ENCODE measurements at regions not wholly inside any gene's neighbourhood (a gene's known extent, or its start where the extent isn't known, plus 50 kb on each side); places are given as distances from the start of the nearest gene placed in this dataset.

- DNase-seq (ENCODE audit: low spot score): no peak
- Mint-ChIP-seq H3K27me3 (ENCODE audit: insufficient read depth, low read depth, poor library complexity) (no peaks in the 10 kb centered on the region), H3K9me3 (peaks cover 5% of the 10 kb centered on the region), H3K4me1 (no peaks in the 10 kb centered on the region), H3K4me3 (no peak overlapping the region), H3K36me3 (ENCODE audit: low read depth) (0 out of 3 replicates have a peak, but pooled peaks cover 6% of the 10 kb centered on the region), H3K27ac (no peak overlapping the region)
- H3K4me3 ChIP-seq: no peak overlapping the region
- H3K4me2 ChIP-seq: no peak overlapping the region
- no peak for ATAC-seq
- TF ChIP-seq JUNB (IDR thresholded peaks at IDR 0.05; ENCODE audit: unreplicated experiment) (no peak), ETS1 (IDR thresholded peaks at IDR 0.05) (no peak), STAT1 (IDR thresholded peaks at IDR 0.05; ENCODE audit: unreplicated experiment) (no peak), CREB1 (CRISPR knock-in tag; IDR thresholded peaks at IDR 0.05; ENCODE audit: low read depth) (no peak)
- no peak overlapping the region for H3K27ac ChIP-seq (ENCODE audit: low read depth)
- no peaks in the 10 kb centered on the region for H3K4me1 ChIP-seq (ENCODE audit: insufficient read depth)
- no peaks in the 10 kb centered on the region for H4K20me1 ChIP-seq (replicated peaks; ENCODE audit: insufficient read depth)
- H3F3A ChIP-seq (replicated peaks; ENCODE audit: low read depth): no peaks in the 10 kb centered on the region
- no peaks in the 10 kb centered on the region for H3K9me2 ChIP-seq (ENCODE audit: insufficient read depth)
- no peaks in the 10 kb centered on the region for H3K27me3 ChIP-seq (ENCODE audit: insufficient read depth)
- H3K79me2 ChIP-seq (replicated peaks; ENCODE audit: insufficient read depth): no peaks in the 10 kb centered on the region
- no peaks in the 10 kb centered on the region for H3K36me3 ChIP-seq (ENCODE audit: insufficient read depth)
- H2AFZ ChIP-seq: no peak overlapping the region
Measured at GRCh38 chr4:30262379-30262778, 457.8 kb upstream of the PCDH7 start.

- no peaks in the 10 kb centered on the region for H3K4me1 ChIP-seq (ENCODE audit: insufficient read depth)
- no peak overlapping the region for H3K27ac Mint-ChIP-seq
- no peak overlapping the region for H3K4me2 ChIP-seq
- ATAC-seq (no peak), DNase-seq (ENCODE audit: low spot score) (no peak)
- no peaks in the 10 kb centered on the region for H3K9me2 ChIP-seq (ENCODE audit: insufficient read depth)
- no peaks in the 10 kb centered on the region for H3K79me2 ChIP-seq (replicated peaks; ENCODE audit: insufficient read depth)
- no peaks in the 10 kb centered on the region for H3K27me3 ChIP-seq (ENCODE audit: insufficient read depth)
- no peak overlapping the region for H3K27ac ChIP-seq (ENCODE audit: low read depth)
- H3K36me3 Mint-ChIP-seq (ENCODE audit: low read depth): 0 out of 3 replicates have a peak, but pooled peaks cover 6% of the 10 kb centered on the region
- H2AFZ ChIP-seq: no peak overlapping the region
- H3K4me3 Mint-ChIP-seq: no peak overlapping the region
- H3K27me3 Mint-ChIP-seq (ENCODE audit: insufficient read depth, low read depth, poor library complexity): no peaks in the 10 kb centered on the region
- H3F3A ChIP-seq (replicated peaks; ENCODE audit: low read depth): no peaks in the 10 kb centered on the region
- H3K36me3 ChIP-seq (ENCODE audit: insufficient read depth): no peaks in the 10 kb centered on the region
- H3K4me1 Mint-ChIP-seq: no peaks in the 10 kb centered on the region
- no peaks in the 10 kb centered on the region for H4K20me1 ChIP-seq (replicated peaks; ENCODE audit: insufficient read depth)
- H3K9me3 Mint-ChIP-seq: peaks cover 5% of the 10 kb centered on the region
- no peak overlapping the region for H3K4me3 ChIP-seq
- no peak for TF ChIP-seq EZH2phosphoT487 (IDR thresholded peaks at IDR 0.05; ENCODE audit: unreplicated experiment)
Measured at GRCh38 chr4:30264465-30264864, 455.7 kb upstream of the PCDH7 start.

- Mint-ChIP-seq H3K36me3 (ENCODE audit: low read depth) (0 out of 3 replicates have a peak, but pooled peaks cover 6% of the 10 kb centered on the region), H3K4me3 (no peak overlapping the region), H3K9me3 (peaks cover 5% of the 10 kb centered on the region), H3K4me1 (no peaks in the 10 kb centered on the region), H3K27me3 (ENCODE audit: insufficient read depth, low read depth, poor library complexity) (no peaks in the 10 kb centered on the region), H3K27ac (no peak overlapping the region)
- H3K4me1 ChIP-seq (ENCODE audit: insufficient read depth): no peaks in the 10 kb centered on the region
- H3F3A ChIP-seq (replicated peaks; ENCODE audit: low read depth): no peaks in the 10 kb centered on the region
- no peaks in the 10 kb centered on the region for H3K27me3 ChIP-seq (ENCODE audit: insufficient read depth)
- H3K79me2 ChIP-seq (replicated peaks; ENCODE audit: insufficient read depth): no peaks in the 10 kb centered on the region
- no peak overlapping the region for H2AFZ ChIP-seq
- no peaks in the 10 kb centered on the region for H4K20me1 ChIP-seq (replicated peaks; ENCODE audit: insufficient read depth)
- H3K4me3 ChIP-seq: no peak overlapping the region
- H3K27ac ChIP-seq (ENCODE audit: low read depth): no peak overlapping the region
- H3K9me2 ChIP-seq (ENCODE audit: insufficient read depth): no peaks in the 10 kb centered on the region
- no peaks in the 10 kb centered on the region for H3K36me3 ChIP-seq (ENCODE audit: insufficient read depth)
- no peak for ATAC-seq
- H3K4me2 ChIP-seq: no peak overlapping the region
- no peak for DNase-seq (ENCODE audit: low spot score)
- TF ChIP-seq JUNB (IDR thresholded peaks at IDR 0.05; ENCODE audit: unreplicated experiment) (no peak), CTCF (conservative IDR thresholded peaks at IDR 0.05; ENCODE audit: low read depth in 2 of 2) (no peak), ZNF114 (CRISPR knock-in tag; IDR thresholded peaks at IDR 0.05) (no peak), STAT1 (IDR thresholded peaks at IDR 0.05; ENCODE audit: unreplicated experiment) (no peak), ETS1 (IDR thresholded peaks at IDR 0.05) (no peak)
Measured at GRCh38 chr4:30265716-30266115, 454.5 kb upstream of the PCDH7 start.
